PC-9 (cell line): ENCODE measurements at regions not wholly inside any gene's neighbourhood (a gene's known extent, or its start where the extent isn't known, plus 50 kb on each side); places are given as distances from the start of the nearest gene placed in this dataset.

Experiments used
- CTCF ChIP-seq: fragments of 200-600 bp; sonication (generic); conservative IDR thresholded peaks from 2 replicates; pipeline ENCODE4 v1.6.1; 2017; ENCODE audit warnings: mixed run types, antibody characterized with exemption, mild to moderate bottlenecking, moderate library complexity
- EZH2 ChIP-seq: fragments of 200-600 bp; sonication (generic); IDR thresholded peaks from 2 replicates; pipeline ENCODE4 v1.8.0; 2017; ENCODE audit warnings: antibody characterized with exemption, low read depth

GRCh38 chr3:22377421-22377820, 626.4 kb upstream of the ZNF385D start:
- no peak for TF ChIP-seq CTCF
- no peak for TF ChIP-seq EZH2
